SH-SY5Y (cell line): ENCODE measurements at regions not wholly inside any gene's neighbourhood (a gene's known extent, or its start where the extent isn't known, plus 50 kb on each side); places are given as distances from the start of the nearest gene placed in this dataset.

Experiments used
- GATA2 ChIP-seq: IDR thresholded peaks from 2 replicates; pipeline ENCODE4 v1.6.1; 2011; ENCODE audit warnings: mild to moderate bottlenecking, low read depth, low read length
- GATA3 ChIP-seq: IDR thresholded peaks from 2 replicates; pipeline ENCODE4 v1.6.1; 2011; ENCODE audit warnings: low read depth, mild to moderate bottlenecking, low read length, moderate library complexity

GRCh38 chr20:39326050-39326449, 363.9 kb downstream of the DHX35 start:
- TF ChIP-seq GATA2 (no peak), GATA3 (no peak)
